AG04450 (cell line): ENCODE measurements at regions not wholly inside any gene's neighbourhood (a gene's known extent, or its start where the extent isn't known, plus 50 kb on each side); places are given as distances from the start of the nearest gene placed in this dataset.

Source experiments
- CTCF ChIA-PET: fragments of 300-600, 350-600 bp; formaldehyde crosslinking; extraction: SDS; loops from one replicate; lab custom pipeline; 2022; ENCODE audit warnings: antibody characterized with exemption, inconsistent platforms; lab: Charles Lee
- POLR2A ChIA-PET: fragments of 350-600 bp; formaldehyde crosslinking; extraction: SDS; loops from one replicate; lab custom pipeline; 2021; ENCODE audit warnings: antibody characterized with exemption, inconsistent platforms; lab: Yijun Ruan, JAX
- DNase-seq: peaks from one replicate; pipeline ENCODE4 v3.0.0-alpha.2; 2011; ENCODE audit warnings: low read depth, low spot score
- H3K27ac ChIP-seq: one replicate; pipeline ENCODE4 v1.5.1; 2012; ENCODE audit warnings: low read depth, low read length, control low read depth
- H3K27me3 ChIP-seq: one replicate; pipeline ENCODE4 v1.6.0; 2012; ENCODE audit warnings: low read length; ENCODE audit not compliant: control insufficient read depth, insufficient read depth
- H3K4me3 ChIP-seq: 2 replicates; pipeline ENCODE4 v1.5.1; 2011; ENCODE audit warnings: mild to moderate bottlenecking, low read depth, low read length, control low read depth
- H3K9me3 ChIP-seq: 2 replicates; pipeline ENCODE4 v1.5.1; 2012; ENCODE audit warnings: low read length; ENCODE audit not compliant: control insufficient read depth, insufficient read depth
- CTCF ChIP-seq: IDR thresholded peaks from 2 replicates; pipeline ENCODE4 v1.5.1; 2011; ENCODE audit warnings: low read depth, low read length, control low read depth, inconsistent platforms

GRCh38 chr5:143733665-143734455, 78.1 kb upstream of the HMHB1 start:
- no peak for DNase-seq
- H3K27me3 ChIP-seq: no peaks in the 10 kb centered on the region
- no peak for TF ChIP-seq CTCF
- CTCF ChIA-PET: interaction anchor here (0.6 kb wide), 1 partner anchor 138 kb away, joined by 5 read pairs; no protein-coding TSS in a partner anchor
- no peak overlapping the region for H3K4me3 ChIP-seq
- H3K27ac ChIP-seq: no peak overlapping the region
- H3K9me3 ChIP-seq: no peaks in the 10 kb centered on the region
- POLR2A ChIA-PET: interaction anchor here (0.8 kb wide), 1 partner anchor 8 kb away, joined by 7 read pairs; no protein-coding TSS in a partner anchor

DNA sequence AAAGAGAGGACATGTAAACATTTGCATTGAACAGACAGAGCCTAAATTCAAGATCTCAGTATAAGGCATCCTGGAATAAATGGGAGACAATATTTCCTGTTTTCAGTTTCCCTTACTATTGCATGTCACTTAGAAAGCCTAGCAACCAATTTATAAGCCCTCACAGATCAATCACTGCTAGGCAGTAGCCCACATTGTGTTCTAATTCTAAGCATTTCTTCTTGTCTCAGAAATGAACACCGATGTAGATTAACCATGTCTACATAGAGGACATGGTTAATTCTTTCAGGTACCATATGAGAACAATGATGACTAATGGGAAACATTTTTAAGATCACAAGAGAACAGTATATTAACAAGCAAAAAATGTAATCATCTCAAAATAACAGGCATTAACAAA, 79.6 kb upstream of the HMHB1 start:
- Histone ChIP-seq H3K27me3 (no peaks in the 10 kb centered on the region), H3K9me3 (no peaks in the 10 kb centered on the region; the same call in 1 of the 2 replicates), H3K27ac (no peak overlapping the region), H3K4me3 (no peak overlapping the region)
- no peak for TF ChIP-seq CTCF
- DNase-seq: no peak
- POLR2A ChIA-PET: no interaction called here
- CTCF ChIA-PET: no interaction called here

GRCh38 chr5:143730112-143730801, 81.7 kb upstream of the HMHB1 start:
- H3K4me3 ChIP-seq: no peak overlapping the region
- no peak overlapping the region for H3K27ac ChIP-seq
- H3K27me3 ChIP-seq: no peaks in the 10 kb centered on the region
- DNase-seq: no peak
- TF ChIP-seq CTCF: no peak
- POLR2A ChIA-PET: interaction anchor here (0.7 kb wide), 1 partner anchor 153 kb away, joined by 3 read pairs; no protein-coding TSS in a partner anchor
- CTCF ChIA-PET: no interaction called here
- H3K9me3 ChIP-seq: peaks cover 9% of the 10 kb centered on the region

GRCh38 chr5:143729334-143729946, 82.5 kb upstream of the HMHB1 start:
- ChIA-PET CTCF (no interaction called here), POLR2A (no interaction called here)
- H3K27ac ChIP-seq: no peak overlapping the region
- no peak for DNase-seq
- H3K4me3 ChIP-seq: no peak overlapping the region
- no peaks in the 10 kb centered on the region for H3K27me3 ChIP-seq
- no peak for TF ChIP-seq CTCF
- H3K9me3 ChIP-seq: peaks cover 9% of the 10 kb centered on the region
